ENCODE measurements at regions not wholly inside any gene's neighbourhood (a gene's known extent, or its start where the extent isn't known, plus 50 kb on each side); places are given as distances from the start of the nearest gene placed in this dataset.
A peak's percentile ranks its signal among the peaks of the same experiment; 100 is the strongest.
"Not testable (repeated sequence)": the region's sequence is repeated elsewhere in the genome, so short reads cannot be mapped to it uniquely, and the experiment has no call there.

DNA sequence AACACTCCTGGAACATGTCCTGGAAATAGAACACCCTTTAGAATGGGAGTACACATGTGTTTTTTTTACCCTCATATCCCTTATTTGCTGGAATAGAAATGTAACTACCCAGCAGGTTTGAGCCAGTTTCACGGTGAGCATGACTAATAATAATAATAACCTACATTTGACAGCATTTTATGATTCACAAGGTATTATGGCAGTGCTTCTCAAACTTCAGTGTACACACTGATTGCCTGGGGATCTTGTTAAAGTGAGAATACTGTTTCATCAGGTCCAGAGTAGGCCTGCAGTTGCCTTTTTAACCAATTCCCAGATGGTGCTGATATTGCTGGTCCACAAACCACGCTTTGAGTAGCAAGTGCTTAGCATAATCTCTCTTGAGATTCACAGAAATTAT is 63.9 kb downstream of the NFKBIZ start:
- DNase-seq = no peak

DNA sequence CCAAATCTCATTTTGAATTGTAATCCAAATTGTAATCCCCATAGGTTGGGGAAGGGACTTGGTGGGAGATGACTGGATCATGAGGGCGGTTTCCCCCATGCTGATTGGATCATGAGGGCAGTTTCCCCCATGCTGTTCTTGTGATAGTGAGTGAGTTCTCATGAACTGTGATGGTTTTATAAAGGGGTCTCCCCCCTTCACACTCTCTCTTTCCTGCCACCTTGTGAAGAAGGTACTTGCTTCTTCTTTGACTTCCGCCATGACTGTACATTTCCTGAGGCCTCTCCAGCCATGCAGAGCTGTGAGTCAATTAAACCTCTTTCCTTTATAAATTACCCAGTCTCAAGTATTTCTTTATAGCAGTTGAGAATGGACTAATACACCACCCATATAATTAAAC is 68.4 kb downstream of the NFKBIZ start:
- not testable (repeated sequence) for DNase-seq

DNA sequence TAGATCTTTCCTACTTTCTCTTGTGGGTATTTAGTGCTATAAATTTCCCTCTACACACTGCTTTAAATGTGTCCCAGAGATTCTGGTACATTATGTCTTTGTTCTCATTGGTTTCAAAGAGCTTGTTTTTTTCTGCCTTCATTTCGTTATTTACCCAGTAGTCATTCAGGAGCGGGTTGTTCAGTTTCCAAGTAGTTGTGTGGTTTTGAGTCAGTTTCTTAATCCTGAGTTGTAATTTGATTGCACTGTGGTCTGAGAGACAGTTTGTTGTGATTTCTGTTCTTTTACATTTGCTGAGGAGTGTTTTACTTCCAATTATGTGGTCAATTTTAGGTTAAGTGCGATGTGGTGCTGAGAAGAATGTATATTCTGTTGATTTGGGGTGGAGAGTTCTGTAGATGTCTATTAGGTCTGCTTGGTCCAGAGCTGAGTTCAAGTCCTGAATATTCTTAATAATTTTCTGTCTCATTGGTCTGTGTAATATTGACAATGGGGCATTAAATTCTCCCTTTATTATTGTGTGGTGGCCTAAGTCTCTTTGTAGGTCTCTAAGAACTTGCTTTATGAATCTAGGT is 72.9 kb downstream of the NFKBIZ start:
- DNase-seq = not testable (repeated sequence)

DNA sequence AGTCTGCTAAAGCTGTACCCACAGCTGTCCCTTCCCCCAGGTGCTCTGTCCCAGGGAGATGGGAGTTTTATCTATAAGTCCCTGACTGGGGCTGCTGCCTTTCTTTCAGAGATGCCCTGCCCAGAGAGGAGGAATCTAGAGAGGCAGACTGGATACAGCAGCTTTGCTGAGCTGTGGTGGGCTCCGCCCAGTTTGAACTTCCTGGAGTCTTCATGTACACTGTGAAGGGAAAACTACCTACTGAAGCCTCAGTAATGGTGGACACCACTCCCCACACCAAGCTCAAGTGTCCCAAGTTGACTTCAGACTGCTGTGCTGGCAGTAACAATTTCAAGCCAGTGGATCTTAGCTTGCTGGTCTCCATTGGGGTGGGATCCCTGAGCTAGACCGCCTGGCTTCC is 75.3 kb downstream of the NFKBIZ start:
- not testable (repeated sequence) for DNase-seq

DNA sequence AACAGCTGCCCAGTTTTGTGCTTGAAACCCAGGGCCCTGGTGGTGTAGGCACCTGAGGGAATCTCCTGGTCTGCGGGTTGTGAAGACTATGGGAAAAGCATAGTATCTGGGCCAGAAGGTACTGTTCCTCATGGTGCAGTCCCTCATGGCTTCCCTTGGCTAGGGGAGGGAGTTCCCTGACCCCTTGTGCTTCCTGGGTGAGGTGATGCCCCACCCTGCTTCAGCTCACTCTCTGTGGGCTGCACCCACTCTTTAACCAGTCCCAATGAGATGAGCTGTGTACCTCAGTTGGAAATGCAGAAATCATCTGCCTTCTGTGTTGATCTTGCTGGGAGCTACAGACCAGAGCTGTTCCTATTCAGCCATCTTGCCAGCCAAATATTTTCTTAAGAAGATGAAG is 75.8 kb downstream of the NFKBIZ start:
- not testable (repeated sequence) for DNase-seq

DNA sequence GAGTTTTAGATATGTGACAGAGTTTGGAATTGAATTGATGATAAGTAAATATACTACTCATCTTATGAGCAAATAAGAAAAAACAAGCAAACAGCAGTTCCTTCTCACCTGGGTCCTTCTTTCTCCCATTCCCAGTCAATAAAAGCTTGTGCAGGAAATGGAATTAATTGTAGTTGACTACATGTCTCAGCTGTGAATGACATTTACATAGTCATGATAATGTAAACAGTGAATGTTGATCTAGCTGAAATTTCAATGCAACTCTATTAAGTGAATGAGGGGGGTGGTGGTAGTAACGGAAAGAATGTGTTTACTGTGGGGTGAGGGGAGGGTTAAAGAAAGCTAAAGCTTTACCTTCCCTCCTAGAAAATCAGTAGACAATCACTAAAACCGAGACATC is 76.2 kb downstream of the NFKBIZ start:
- no peak for DNase-seq

DNA sequence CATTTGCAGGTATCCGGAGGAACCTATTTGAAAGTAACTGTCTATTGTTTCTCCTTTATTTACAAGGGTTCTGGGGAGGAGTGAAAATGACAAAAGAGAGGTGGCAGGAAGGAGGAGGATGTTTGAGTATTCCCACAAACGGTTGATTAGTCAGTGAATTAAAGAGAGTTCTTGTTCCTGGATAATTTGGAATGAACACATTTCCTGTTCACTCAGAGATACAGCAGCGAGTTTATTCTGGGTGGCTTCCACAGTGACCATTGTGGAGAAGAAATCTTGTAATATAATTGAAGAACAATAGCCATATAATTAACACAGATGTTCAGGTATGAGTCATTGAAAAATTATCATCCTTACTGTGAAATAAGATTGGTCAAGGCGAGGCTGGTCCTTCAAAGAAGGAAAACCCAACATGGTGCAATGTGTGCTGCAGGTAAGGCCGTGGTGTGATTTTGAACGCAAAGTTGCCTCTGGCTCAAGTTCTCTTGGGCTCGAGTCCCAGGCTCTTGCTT is 77.3 kb downstream of the NFKBIZ start:
- no peak for DNase-seq

DNA sequence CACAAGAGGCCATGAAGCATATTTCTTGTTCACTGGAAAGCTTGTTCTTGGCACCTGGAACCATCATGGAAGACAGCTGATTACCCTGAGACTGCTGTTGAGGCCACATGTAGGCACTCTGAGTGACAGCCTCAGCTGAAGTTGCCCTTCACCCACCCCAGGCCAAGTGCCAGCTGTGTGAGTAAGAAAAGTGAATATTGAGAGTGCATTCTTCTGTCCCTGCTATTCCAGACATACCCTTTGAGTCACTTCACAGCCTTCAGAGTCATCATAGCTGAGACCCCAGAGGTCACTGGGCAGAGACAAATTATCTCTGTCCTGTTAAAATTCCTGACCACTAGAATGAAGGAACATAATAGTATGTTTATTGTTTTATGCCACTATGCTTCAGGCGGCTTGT is 79.6 kb downstream of the NFKBIZ start:
- DNase-seq = peak; percentile 83

DNA sequence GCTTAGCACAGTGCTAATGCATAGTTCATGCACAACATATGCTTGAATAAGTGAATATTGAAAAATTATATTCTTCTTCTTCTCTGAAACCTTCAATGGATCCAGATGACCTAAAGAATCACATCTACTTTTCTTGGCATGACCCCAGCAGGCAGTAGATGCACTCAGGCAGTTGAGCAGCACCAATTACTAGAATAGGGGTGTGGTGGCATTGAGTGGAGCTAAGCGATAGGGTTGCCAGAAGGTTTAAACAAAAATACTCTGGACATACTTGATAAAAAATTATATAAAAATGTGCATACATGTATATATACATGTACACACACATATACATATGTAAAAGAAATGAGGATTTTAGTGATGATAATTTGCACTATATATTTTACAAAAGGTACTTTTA is 81.8 kb downstream of the NFKBIZ start:
- no peak for DNase-seq

DNA sequence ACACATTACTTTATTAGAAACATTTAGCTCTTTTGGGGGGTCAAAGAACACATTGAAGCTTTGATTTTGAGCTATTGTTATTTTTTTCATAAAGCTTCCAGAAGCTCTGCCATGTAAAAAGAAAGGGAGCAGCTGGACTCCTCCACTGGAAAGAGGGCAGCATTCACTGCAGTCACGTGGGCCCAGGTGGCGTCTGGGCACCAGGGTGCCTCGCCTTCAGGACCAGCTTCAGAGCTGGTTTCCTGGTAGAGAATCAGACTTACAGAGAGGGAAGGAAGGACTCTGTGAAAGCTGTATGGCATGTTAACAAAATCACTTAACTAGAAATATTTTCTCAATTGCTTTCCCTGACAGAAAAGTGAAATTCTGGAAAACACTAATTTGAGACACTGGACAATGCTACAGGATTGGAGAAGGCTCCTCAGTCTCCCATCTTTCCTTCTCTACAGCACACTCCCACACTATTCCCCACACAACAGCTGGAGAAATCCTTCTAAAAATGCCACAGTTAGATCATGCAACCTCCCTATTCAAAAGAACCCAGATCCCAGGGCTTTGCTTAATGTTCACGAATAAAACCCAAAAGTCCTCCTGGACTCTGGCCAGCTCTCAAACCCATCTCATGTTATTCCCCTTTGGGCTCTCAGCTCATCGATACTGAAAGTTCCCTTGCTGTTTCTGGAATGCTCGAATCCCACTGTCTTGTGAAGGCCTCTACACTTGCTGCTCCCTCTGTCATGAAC is 83.2 kb downstream of the NFKBIZ start:
- DNase-seq = peak; percentile 40

DNA sequence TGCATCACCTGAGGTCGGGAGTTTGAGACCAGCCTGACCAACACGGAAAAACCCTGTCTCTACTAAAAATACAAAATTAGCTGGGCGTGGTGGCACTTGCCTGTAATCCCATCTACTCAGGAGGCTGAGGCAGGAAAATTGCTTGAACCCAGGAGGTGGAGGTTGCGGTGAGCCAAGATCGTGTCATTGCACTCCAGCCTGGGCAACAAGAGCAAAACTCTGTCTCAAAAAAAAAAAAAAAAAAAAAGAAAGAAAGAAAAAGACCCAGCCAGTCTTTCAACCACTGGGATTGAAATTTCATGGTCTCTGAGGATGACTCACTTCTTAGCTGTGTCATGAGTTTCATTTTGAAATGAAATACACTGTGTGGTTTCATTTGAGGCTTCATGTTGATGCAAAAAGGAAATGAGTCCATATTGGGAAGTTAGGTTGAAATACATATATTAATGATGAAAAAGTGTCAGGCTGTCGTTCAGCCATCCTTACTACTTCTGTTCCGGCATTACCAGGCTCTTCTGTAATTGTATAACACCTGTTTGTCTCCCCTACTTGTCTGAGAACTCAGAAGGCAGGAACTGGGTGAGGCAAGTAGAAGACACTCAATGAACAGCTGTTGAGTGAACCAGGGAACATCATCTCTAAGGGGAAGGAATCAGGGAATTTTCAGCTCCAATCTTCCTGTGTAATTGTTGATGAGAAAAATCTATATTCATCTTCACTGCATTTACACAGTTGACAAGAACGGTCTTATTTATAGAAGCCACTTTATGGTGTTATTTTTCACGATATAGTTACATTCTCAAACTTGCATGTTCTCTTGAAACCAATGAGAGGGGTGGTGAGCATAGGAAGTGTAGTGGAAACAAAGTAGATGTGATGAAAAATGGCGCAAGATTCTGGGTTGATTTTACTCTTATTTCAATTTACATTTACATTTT is 87.4 kb downstream of the NFKBIZ start:
- peak; percentile 32 for DNase-seq

DNA sequence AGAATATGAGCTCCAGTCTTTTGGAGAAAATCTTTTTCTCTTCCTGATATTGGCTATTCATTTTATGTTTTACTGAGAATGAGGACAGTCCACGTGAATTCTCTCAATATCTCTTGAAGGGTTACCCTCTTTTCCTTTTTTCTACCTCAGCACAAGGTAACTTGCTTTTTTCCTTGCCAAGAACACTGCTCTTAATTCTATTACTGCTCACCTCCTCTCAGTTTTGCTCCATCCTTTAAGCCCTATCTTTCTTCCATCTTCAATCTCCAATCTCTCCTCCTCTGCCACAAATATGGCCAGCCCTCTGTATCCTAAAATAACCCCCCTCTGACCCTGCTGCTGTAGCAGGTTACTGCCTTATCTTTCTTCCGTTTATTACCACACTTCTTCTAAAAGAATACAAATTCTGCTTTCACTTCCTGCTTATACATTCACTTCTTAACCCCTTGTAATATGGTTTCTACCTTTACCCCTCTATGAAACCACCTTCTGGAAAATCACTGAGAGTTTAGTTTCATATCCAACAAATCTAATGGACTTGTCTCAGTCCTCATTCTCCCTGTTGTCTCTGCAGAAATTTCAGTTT is 89.0 kb downstream of the NFKBIZ start:
- no peak for DNase-seq

DNA sequence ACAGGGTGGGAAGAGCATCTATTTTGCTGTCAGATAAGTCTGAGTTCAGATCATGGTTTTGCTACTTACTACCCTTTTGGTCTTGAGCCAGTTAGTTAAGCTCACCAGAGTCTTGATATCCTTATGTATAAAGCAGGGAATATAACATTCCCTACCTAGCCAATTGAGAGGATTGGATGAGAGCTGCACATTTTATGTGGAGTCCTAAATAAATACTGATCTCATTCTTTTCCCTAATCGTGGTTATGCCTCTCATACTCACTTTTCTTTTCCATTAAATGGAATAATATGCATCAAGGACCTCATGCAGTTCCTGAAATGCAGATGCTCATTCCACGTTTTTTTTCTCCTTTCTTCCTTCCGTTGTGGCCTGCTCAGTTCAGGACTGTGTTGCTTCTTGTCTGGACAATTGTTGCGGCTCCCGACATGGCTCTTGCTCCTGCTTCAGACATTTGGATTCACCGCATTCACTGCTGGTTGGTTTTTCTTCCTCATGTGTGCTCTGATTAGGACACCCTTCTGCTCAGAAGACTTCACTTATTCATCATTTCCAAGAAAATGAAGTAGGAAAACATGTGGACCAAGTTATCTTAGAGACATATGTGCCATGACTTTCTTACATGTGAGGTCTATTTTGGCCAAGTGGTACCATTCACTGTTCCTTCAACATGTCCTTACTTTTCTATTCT is 90.2 kb downstream of the NFKBIZ start:
- DNase-seq = no peak

DNA sequence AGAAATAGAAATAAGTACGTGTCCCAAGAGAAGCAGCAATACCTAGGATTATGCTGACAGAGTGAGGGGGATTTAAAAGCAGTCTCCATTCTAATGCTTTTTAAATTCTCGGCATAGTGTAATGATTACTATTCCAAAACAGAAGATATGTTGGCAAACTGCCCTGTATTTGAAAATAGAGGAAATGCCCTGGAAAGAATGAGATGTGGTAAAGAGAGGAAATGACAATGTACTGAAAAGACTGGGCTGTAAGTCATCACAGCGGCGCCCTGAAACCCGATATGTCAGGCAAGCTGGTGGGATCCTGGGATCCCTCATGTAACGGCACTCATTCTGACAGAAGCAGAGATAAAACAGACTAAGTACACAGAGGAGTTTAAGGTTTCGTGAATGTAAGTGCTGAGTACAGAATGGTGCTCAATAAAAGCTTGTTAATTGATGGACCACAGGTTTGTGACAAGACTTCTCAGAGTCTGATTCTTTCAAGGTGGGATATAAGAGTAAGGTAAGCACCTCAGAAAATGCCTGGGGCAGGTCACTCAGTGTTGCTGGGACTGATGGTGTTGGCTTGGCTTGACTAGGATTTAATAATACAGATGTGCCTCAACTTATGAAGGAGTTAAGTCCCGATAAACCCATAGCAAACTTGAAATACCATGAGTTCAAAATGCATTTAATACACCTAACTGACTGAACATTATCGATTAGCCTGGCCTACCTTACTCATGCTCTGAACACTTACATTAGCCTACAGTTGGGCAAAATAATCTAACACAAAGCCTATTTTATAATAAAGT is 91.4 kb downstream of the NFKBIZ start:
- DNase-seq = peak; percentile 77

DNA sequence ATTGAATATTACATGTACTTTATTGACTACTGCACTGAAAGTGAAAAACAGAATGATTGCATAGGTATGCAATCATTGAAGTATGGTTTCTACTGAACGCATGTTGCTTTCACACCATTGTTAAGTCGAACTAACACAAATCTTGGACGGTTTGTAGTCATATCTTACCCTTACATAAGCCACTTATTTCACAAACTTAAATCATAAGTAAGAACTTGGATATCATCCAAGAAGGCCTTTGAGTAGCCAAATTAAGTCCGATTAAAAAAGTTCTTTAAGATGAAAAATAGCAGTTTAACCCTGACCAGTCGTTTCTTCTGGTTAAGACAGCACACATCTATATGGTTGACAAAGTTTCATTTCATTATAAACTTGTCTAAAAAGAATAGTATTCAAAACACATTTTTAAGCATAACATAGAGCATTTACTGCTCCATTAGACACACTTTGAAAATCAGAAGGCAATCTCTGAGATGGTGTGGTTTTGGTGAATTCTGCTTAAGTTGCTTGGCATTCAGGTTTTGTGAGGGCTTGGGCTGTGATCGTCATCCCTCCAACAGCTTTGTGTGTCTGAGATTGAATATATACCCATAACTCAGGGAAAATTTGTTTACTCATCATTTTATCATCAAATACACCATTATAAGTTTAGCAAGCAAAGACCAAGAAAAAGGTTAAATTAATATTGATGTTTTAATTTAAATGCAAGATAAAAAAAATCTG is 92.2 kb downstream of the NFKBIZ start:
- DNase-seq = no peak

DNA sequence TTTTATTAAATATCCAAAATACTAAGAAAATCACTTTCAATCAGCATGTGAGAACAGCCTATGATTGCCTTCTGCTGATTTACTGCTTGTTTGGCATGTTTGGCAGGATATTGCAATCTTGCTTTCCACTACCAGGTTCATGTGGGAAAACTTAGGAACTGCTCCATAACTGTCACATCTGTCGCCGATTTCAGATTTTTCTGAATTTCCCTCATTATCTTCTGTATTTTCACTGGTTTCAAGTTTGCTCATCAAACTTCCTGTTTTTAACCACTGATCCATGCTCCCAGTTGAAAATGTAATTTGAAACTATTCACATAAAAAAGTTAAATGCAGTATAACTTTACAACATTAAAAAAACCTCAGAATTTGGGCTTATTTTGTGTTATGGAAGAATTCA is 93.0 kb downstream of the NFKBIZ start:
- no peak for DNase-seq

DNA sequence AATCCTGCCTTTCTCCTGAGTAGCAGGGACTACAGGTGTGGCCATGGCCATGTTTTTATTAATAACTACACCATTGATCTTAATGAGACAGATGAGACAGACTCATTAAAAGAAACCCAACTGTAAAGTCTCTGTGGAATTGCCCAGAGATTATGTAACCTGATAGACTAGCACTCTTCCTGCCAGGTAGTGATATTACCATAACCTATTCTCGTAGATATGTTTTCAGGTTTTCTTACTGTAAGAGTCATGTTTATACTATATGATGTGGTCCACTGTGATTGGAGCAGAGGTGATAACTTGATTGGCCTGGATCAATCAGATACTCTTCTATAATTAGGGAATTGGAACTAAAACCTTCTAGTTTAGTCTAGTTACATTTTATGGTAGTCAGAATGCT is 93.7 kb downstream of the NFKBIZ start:
- no peak for DNase-seq

DNA sequence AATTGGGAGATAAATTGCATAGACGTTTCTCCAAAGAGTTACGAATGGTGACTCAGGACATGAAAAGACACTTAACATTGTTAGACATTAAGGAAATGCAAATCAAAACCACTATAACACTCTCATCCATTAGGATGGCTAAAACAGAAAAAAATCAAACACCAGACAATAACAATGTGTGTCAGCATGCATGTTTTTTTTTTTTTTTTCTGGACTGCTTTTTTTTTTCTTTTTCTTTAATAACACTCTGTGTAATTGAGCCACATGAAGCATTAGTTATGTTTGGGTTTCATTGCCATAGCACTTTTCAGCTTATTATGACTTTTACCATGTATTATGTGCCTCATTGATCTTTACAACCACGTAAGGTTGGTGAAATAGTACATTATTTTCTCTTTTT is 95.0 kb downstream of the NFKBIZ start:
- DNase-seq = no peak

DNA sequence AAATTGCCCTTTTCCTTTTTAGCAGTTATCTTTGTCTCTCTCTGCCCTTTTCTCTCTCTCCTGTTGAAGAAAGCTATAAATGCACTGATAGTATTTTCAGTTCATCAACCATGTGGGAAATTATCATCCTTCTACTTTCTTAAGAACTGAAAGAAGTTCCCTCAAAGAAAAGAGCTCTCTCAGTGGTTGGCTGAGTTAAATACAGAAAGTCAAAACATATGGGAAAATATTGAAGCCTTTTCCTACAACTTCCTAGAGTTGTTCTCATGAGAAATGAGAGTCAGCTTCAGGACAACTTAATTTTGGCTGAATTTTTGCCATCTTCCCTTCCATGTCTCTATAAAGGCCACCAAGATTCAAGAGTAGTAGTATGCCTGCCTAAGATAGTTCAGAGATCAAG is 96.7 kb downstream of the NFKBIZ start:
- no peak for DNase-seq

DNA sequence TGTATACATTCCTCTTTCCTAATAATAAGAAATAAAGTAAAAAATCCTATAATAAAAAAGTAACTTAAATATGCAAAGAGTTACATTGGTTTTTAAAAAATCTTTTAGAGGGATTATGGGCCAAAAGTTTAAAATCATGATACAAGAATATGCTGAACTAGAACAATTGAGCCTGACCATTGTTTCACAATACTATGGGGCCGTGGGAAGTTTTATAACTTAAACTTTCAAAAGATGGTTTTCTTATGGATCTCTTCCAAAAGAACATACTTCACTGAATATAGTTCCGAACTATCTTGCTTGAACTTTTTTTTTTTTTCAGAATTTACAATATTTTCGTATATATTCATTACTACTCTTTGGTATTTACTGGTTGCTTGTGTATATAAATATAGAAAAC is 97.6 kb downstream of the NFKBIZ start:
- DNase-seq = no peak

All from tongue (tissue), 1 donor.